PC-9 (cell line): ENCODE measurements at regions not wholly inside any gene's neighbourhood (a gene's known extent, or its start where the extent isn't known, plus 50 kb on each side); places are given as distances from the start of the nearest gene placed in this dataset.

Source experiments
- CTCF ChIP-seq: fragments of 200-600 bp; sonication (generic); conservative IDR thresholded peaks from 2 replicates; pipeline ENCODE4 v1.6.1; 2017; ENCODE audit warnings: mixed run types, antibody characterized with exemption, mild to moderate bottlenecking, moderate library complexity
- EZH2 ChIP-seq: fragments of 200-600 bp; sonication (generic); IDR thresholded peaks from 2 replicates; pipeline ENCODE4 v1.8.0; 2017; ENCODE audit warnings: antibody characterized with exemption, low read depth

DNA sequence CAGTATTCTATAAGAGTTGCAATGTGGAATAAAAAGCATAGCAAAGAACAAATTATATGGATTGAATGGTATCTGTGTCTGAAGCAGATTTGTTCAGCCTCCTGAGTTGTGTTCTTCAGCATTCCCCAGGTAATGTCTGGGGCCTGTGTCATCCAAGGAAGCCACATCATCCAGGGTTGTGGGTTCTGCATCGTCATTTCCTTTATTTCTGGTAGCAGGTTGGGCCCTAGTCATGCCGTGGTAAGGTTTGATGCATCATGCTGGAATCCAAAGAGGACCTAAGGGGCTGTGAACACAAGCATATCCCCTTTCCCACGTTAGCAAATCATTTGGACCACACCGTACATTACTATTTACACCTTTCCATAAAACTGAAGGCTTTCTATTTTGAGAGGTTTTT is 131.0 kb upstream of the ZNF91 start:
- no peak for TF ChIP-seq CTCF
- no peak for TF ChIP-seq EZH2
